KOPT-K1 (cell line): ENCODE measurements at regions not wholly inside any gene's neighbourhood (a gene's known extent, or its start where the extent isn't known, plus 50 kb on each side); places are given as distances from the start of the nearest gene placed in this dataset.

Experiments
- H3K27ac ChIP-seq: fragments of 200-600 bp; sonication (generic); 2 replicates; pipeline ENCODE4 v1.5.1; 2016; ENCODE audit warnings: antibody characterized with exemption, mild to moderate bottlenecking, low read depth, low read length; ENCODE audit not compliant: poor library complexity, severe bottlenecking
- H3K36me3 ChIP-seq: fragments of 200-600 bp; sonication (generic); 2 replicates; pipeline ENCODE4 v1.5.1; 2017; ENCODE audit warnings: antibody characterized with exemption, mild to moderate bottlenecking, low read length, moderate library complexity; ENCODE audit not compliant: insufficient read depth
- H3K9me3 ChIP-seq: fragments of 200-600 bp; sonication (generic); 2 replicates; pipeline ENCODE4 v1.5.1; 2017; ENCODE audit warnings: antibody characterized with exemption, low read length, mild to moderate bottlenecking; ENCODE audit not compliant: insufficient read depth, poor library complexity, severe bottlenecking

DNA sequence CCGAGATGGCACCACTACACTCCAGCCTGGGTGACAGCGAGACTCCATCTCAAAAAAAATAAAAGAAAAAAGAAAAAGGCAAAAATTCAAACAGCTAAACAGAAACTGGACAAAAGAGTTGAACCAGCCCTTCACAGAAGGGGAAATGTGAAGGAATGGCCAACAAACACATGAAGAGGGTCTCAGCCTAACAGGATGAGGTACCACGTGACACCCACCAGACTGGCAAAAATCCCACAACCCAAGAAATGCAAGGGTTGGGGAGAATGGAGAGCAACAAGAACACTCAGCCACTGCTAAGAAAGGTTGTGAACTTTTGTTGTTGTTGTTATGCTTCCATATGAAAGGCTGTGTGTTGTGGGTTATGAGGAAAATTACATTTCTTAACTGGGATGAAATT lies 357.7 kb downstream of the PREX1 start:
- H3K9me3 ChIP-seq: no peaks in the 10 kb centered on the region
- H3K27ac ChIP-seq: no peak overlapping the region
- H3K36me3 ChIP-seq: no peaks in the 10 kb centered on the region

DNA sequence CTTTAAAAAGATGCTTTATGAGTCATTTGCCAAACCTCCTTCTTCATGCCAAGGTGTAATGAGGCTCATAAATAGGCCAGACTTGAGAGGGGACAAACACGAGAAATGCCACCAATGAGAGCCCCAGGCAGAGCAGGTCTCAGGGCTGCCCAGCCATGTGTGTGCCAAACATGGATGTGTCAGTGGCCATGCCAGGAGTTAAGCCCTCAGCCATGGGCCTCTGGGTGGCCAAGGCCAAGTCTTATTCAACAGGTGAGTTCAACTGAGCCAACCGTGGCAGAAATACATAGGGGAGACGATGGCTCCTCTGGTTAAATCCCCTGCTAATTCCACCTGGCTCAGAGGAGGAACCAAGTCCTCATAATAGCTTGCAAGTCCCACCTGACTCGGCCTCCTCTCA lies 358.8 kb downstream of the PREX1 start:
- Histone ChIP-seq H3K36me3 (no peaks in the 10 kb centered on the region), H3K27ac (no peak overlapping the region), H3K9me3 (no peaks in the 10 kb centered on the region)

DNA sequence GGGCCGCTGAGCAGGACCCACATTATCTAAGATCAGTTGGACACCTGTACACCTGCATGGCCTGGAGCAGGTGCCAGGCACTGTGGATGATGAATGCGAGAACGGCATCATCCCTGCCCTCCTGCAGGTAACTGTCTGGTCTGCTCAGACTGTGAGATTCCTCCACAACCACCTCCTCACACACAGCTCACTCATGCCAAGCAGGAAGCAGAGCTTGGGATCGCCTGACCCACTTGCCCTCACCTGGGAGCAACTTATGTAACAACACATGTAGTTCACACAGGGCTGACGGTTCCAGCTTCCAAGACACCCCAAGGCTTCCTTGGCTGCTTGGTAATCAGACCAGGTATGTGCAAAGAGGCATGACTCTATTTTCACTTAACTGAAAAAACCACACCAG lies 359.2 kb downstream of the PREX1 start:
- H3K27ac ChIP-seq: no peak overlapping the region
- H3K9me3 ChIP-seq: no peaks in the 10 kb centered on the region
- H3K36me3 ChIP-seq: no peaks in the 10 kb centered on the region

DNA sequence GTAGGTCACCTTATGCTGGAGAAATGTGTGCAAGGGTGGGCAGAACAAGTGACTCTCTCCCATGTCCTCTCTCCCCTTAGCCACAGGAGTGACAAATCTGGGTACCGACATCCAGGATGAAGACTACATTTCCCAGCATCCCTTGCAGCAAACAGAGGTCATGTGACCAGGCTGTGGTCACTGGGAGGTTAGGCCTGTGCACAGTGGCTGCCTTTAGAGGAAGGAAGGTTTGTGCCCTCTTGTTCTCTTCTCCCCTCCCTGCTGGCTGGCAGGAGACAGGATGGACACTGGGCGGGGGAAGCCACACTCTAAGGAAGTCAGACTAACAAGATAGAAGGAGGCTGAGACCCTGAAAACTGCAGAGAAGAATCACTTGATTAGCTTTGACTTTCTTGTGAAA lies 360.2 kb downstream of the PREX1 start:
- Histone ChIP-seq H3K27ac (no peak overlapping the region), H3K36me3 (no peaks in the 10 kb centered on the region), H3K9me3 (no peaks in the 10 kb centered on the region)

DNA sequence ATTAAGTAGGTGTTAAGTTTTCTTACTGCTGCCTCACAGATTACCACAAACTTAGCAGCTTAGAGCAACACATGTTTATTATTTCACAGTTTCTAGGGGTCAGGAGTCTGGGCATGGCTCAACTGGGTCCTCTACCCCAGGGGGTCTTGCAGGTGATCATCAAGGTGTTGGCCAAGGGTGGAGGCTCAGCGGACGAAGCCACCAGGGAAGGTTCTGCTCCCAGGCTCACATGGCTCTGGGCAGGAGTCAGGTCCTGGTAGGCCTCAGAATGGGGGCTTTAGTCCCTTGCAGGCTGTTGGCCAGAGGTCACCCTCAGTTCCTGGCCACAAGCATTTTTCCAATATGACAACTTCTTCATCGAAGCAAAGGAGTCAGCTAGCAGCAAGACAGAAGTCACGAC lies 362.5 kb downstream of the PREX1 start:
- Histone ChIP-seq H3K27ac (no peak overlapping the region), H3K36me3 (no peaks in the 10 kb centered on the region), H3K9me3 (no peaks in the 10 kb centered on the region)

- no peaks in the 10 kb centered on the region for H3K9me3 ChIP-seq
- no peaks in the 10 kb centered on the region for H3K36me3 ChIP-seq
- H3K27ac ChIP-seq: no peak overlapping the region
Observed at GRCh38 chr20:48463916-48464315, 363.9 kb downstream of the PREX1 start.

GRCh38 chr20:48463096-48463720 lies 364.6 kb downstream of the PREX1 start:
- Histone ChIP-seq H3K27ac (no peak overlapping the region), H3K36me3 (no peaks in the 10 kb centered on the region), H3K9me3 (no peaks in the 10 kb centered on the region)

- Histone ChIP-seq H3K27ac (no peak overlapping the region), H3K36me3 (no peaks in the 10 kb centered on the region), H3K9me3 (no peaks in the 10 kb centered on the region)
Observed at GRCh38 chr20:48461735-48462119, 366.1 kb downstream of the PREX1 start.

DNA sequence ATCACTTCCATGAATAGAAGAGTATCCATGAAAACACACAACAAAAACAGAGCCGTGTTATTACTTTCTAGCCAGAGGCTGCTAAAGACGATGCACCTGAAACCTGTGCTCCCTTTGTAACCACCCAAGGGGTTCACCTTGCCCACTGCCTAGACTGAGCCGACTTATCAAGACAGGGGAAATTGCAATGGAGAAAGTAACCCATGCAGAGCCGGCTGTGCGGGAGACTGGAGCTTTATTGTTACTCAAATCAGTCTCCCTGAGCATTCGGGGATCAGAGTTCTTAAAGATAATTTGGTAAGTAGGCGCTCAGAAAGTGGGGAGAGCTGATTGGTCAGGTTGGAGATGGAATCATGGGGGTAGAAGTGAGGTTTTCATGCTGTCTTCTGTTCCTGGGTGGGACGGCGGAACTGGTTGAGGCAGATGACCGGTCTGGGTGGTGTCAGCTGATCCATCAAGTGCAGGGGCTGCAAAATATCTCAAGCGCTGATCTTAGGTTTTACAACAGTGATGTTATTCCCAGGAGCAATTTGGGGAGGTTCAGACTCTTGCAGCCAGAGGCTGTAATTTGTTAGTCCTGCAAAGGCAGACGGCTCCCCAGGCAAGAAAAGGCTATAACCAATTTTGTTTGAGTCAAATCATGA lies 366.6 kb downstream of the PREX1 start:
- Histone ChIP-seq H3K36me3 (no peaks in the 10 kb centered on the region), H3K27ac (no peak overlapping the region), H3K9me3 (no peaks in the 10 kb centered on the region)

DNA sequence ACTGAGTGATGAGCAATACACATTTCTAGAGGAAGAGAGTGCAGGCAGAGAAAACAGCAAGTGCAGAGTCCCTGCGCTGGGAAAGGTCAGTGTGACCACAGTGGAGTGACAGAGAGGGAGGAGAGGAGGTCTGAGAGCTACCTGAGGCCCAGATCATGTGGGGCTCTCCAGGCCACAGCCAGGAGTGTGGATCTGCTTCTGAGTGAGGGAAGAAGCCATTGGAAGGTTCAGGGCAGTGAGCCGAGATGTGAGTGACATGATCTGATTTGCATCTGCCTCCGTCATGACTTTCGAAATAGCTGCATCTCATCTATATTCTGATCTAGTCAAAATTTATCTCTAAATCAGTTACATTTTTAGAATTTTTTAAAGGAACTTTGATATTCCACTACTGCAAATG lies 367.1 kb downstream of the PREX1 start:
- Histone ChIP-seq H3K36me3 (no peaks in the 10 kb centered on the region), H3K27ac (no peak overlapping the region)

DNA sequence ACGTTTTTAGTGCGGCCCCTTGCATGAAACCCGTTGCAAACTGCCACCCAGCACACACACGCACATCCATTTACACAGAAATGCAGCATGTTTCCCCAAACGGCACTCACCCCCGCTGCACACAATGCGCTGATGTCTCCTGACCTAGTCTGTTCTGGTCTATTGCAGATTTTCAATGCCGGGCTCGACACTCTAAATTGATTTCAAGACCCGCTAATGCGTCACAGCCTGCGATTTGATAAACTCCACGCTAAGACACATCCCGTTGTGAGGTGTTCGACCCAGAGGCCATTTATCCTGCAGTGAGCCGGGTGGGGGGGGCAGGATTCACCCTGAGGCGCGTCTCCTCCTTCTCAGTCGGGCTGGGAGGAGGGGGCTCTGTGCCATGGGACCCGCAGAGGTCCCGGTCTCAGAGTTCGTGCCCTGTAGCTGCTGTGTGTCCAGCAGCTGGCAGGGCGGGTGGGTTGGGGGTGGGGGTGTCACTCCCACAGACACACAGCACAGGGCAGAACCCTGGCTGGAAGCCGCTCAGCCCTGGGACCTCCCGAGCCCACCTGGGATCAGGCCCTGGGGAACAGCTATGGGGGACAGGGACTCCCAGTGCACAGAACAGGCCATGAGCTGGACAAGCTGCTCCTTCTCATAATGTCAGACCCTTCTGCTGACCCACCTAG lies 367.9 kb downstream of the PREX1 start:
- no peaks in the 10 kb centered on the region for H3K36me3 ChIP-seq
- H3K27ac ChIP-seq: no peak overlapping the region
- H3K9me3 ChIP-seq: no peaks in the 10 kb centered on the region

More for the DNA sequence above, 367.1 kb downstream of the PREX1 start:
- no peaks in the 10 kb centered on the region for H3K9me3 ChIP-seq

DNA sequence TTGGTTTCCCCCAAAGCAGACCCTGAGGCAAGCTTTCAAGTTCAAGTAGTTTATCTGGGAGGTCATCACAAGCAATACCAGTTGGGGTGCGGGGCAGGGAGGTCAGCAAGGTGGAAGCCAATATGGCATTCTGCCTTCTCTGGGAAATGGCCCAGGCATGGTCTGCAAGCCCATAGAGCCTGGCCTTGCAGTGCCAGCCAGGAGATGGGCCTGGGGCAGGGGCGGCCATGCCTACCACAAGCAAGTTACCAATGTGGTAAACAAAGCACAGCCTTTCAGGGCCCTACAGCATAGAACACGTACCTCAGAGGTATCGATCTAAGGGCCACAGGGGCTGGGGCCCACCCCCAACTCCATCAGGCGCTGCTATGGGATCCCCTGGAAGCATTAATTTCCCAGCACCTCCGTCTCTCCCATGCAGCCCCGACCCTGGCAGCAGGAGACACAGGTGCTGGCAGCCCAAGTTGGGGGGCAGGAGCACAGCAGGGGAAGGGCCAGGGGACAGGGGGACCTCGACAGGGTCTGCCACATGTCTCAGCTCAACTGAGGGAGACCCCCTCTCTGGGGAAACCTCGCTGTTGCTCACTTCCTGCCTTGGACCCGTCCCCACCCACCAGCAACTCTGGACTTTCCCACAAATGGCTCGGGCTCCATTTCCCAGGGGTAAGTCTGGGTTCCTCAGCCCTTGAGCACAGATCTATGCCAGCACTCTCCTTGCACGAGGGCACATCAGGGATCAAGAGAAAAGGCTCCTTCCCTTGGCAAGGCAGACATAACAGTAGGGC lies 369.0 kb downstream of the PREX1 start:
- Histone ChIP-seq H3K27ac (no peak overlapping the region), H3K9me3 (no peaks in the 10 kb centered on the region), H3K36me3 (no peaks in the 10 kb centered on the region)

DNA sequence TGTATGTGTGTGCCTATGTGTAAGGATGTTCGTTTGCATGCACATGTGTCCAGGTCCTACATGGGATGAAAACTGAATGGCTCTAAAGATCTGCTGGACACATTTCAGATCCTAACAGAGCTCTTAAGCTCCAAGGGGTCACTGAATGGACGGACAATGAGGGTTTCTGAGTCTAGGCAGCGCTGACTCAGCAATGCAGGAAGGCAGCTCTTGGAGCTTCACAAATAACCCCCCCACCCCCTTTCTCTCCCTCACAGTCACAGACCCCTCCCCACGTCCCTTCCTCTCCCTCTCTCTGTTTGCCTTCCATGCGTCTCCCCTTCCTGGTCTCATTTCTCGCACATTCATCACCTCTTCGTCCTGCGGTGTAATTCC lies 369.8 kb downstream of the PREX1 start:
- H3K27ac ChIP-seq: no peak overlapping the region
- H3K36me3 ChIP-seq: no peaks in the 10 kb centered on the region
- no peaks in the 10 kb centered on the region for H3K9me3 ChIP-seq

DNA sequence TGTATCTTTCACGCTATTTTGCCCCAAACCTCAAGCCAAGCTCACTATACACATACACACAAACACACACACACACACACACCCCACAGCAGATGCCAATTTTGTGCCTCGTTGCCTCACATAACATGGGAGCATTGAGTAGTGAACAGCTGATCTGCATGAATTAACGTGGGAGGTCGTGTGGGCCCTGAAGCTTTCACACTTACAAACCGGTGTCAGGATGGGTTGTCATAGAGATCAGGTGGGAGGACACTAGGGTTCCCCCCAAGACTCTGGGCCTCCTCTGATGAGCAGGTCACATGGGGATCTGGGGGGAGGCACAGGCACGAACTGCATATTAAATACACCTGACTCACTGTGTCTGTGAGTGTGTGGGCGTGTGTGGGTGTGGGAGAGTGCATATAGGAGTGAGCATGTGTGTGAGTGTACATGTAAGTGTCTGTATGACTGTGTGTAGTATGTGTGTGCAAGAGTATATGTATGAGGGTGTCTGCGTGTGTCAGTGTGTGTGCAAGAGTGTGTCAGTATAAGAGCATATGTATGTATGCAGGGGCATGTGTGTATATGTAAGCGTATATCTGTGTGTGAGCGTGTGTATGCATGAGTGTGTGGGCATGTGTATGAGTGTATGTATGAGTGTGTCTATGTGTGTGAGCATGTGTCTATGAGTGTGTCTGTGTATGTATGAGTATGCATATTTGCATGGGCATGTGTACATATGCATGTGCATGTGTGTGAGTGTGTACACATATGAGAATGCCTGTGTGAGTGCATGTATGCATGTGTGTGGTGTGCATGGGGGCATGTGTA lies 370.4 kb downstream of the PREX1 start:
- H3K9me3 ChIP-seq: no peaks in the 10 kb centered on the region
- no peak overlapping the region for H3K27ac ChIP-seq
- H3K36me3 ChIP-seq: no peaks in the 10 kb centered on the region
